ENCODE measurements at regions not wholly inside any gene's neighbourhood (a gene's known extent, or its start where the extent isn't known, plus 50 kb on each side); places are given as distances from the start of the nearest gene placed in this dataset.

DNA sequence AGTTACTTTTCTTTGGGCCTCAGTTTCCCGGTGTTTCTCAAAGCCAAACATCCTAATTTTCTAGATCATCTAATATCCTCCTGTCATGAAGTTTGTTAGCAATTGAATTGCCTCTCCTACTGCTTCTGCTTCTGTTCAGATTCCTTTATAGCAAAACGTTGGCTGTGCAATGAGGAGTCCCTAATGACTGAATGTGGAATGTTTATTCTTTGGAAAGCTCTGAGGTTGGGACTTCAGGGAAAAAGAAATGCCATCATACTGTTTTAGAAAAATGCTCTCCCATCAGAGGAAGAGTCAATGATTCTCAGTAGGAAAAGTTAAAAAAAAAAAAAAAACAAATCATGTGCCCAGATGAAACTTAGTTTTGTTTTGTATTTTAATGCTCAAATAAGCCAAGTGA, 268.7 kb upstream of the PAPPA start:
- Histone ChIP-seq H3K36me3 (ENCODE audit: control insufficient read depth, insufficient read depth, low read length) (no peaks in the 10 kb centered on the region), H3K27ac (ENCODE audit: low read length) (no peak overlapping the region), H3K9me3 (ENCODE audit: control insufficient read depth, insufficient read depth, low read depth, low read length) (no peaks in the 10 kb centered on the region), H3K4me3 (ENCODE audit: low read depth in 2 of 2, low read length in 2 of 2) (no peak overlapping the region), H3K4me1 (ENCODE audit: control insufficient read depth, insufficient read depth, low read length) (no peaks in the 10 kb centered on the region), H3K27me3 (ENCODE audit: control insufficient read depth, insufficient read depth, low read length) (no peaks in the 10 kb centered on the region)
- TF ChIP-seq POLR2AphosphoS5 (IDR thresholded peaks at IDR 0.05; ENCODE audit: low read depth, low read length) (no peak), TCF7L2 (IDR thresholded peaks at IDR 0.05; ENCODE audit: low read depth, low read length) (no peak), SIN3A (IDR thresholded peaks at IDR 0.05; ENCODE audit: borderline replicate concordance, insufficient read depth, low read depth, low read length) (no peak)
- TF ChIP-seq, protein P1, sequence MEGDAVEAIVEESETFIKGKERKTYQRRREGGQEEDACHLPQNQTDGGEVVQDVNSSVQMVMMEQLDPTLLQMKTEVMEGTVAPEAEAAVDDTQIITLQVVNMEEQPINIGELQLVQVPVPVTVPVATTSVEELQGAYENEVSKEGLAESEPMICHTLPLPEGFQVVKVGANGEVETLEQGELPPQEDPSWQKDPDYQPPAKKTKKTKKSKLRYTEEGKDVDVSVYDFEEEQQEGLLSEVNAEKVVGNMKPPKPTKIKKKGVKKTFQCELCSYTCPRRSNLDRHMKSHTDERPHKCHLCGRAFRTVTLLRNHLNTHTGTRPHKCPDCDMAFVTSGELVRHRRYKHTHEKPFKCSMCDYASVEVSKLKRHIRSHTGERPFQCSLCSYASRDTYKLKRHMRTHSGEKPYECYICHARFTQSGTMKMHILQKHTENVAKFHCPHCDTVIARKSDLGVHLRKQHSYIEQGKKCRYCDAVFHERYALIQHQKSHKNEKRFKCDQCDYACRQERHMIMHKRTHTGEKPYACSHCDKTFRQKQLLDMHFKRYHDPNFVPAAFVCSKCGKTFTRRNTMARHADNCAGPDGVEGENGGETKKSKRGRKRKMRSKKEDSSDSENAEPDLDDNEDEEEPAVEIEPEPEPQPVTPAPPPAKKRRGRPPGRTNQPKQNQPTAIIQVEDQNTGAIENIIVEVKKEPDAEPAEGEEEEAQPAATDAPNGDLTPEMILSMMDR (IDR thresholded peaks at IDR 0.05), result no peak
- TF ChIP-seq, protein P2, sequence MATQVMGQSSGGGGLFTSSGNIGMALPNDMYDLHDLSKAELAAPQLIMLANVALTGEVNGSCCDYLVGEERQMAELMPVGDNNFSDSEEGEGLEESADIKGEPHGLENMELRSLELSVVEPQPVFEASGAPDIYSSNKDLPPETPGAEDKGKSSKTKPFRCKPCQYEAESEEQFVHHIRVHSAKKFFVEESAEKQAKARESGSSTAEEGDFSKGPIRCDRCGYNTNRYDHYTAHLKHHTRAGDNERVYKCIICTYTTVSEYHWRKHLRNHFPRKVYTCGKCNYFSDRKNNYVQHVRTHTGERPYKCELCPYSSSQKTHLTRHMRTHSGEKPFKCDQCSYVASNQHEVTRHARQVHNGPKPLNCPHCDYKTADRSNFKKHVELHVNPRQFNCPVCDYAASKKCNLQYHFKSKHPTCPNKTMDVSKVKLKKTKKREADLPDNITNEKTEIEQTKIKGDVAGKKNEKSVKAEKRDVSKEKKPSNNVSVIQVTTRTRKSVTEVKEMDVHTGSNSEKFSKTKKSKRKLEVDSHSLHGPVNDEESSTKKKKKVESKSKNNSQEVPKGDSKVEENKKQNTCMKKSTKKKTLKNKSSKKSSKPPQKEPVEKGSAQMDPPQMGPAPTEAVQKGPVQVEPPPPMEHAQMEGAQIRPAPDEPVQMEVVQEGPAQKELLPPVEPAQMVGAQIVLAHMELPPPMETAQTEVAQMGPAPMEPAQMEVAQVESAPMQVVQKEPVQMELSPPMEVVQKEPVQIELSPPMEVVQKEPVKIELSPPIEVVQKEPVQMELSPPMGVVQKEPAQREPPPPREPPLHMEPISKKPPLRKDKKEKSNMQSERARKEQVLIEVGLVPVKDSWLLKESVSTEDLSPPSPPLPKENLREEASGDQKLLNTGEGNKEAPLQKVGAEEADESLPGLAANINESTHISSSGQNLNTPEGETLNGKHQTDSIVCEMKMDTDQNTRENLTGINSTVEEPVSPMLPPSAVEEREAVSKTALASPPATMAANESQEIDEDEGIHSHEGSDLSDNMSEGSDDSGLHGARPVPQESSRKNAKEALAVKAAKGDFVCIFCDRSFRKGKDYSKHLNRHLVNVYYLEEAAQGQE (IDR thresholded peaks at IDR 0.05; ENCODE audit: insufficient read depth in 1 of 2, low read depth in 2 of 2, low read length in 1 of 2), result no peak
- intact Hi-C loops (cut with micrococcal nuclease; ENCODE audit: unreplicated experiment), result loop anchor here (5.0 to 10.0 kb wide), 3 partner anchors 270 to 690 kb away; partner anchors contain the start of gene PAPPA
- BruUV-seq (replicated peaks), result no TSS peak
- POLR2A ChIA-PET, result no interaction called here
- CTCF ChIA-PET, result no interaction called here
- DNase-seq (ENCODE audit: low read depth, low spot score), result no peak
- in situ Hi-C loops (cut with HindIII; ENCODE audit: low pct_unique_long_range_greater_than_20kb, low sequenced_read_pairs), result no loop called here
- ATAC-seq, result no peak

DNA sequence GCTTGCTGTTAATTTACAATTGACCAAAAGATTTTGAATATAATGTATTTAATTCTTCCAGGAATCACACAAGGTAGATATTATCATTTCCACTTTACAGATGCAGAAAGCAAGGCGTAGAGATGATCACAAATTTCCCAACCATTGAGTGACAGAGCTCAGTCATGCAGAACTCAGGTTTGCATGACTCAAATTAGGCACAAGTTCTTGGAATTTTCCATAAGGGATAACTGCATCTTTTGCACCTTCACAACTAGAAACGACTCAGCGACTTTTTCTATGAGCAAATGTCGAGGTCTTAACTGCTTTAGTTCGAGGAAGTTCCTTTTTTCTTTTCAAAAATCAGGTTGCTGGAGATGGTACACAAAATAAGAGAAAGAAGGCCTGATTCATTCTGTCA, 265.5 kb upstream of the PAPPA start:
- intact Hi-C loops (cut with micrococcal nuclease; ENCODE audit: unreplicated experiment), result loop anchor here (5.0 to 10.0 kb wide), 3 partner anchors 267 to 687 kb away; partner anchors contain the start of gene PAPPA
- in situ Hi-C loops (cut with HindIII; ENCODE audit: low pct_unique_long_range_greater_than_20kb, low sequenced_read_pairs), result no loop called here
- ChIA-PET POLR2A (no interaction called here), CTCF (no interaction called here)
- H3K4me3 ChIP-seq (ENCODE audit: low read depth in 2 of 2, low read length in 2 of 2), result no peak overlapping the region
- TF ChIP-seq, protein P2 (IDR thresholded peaks at IDR 0.05; ENCODE audit: insufficient read depth in 1 of 2, low read depth in 2 of 2, low read length in 1 of 2), result no peak
- no peak for TF ChIP-seq POLR2AphosphoS5 (IDR thresholded peaks at IDR 0.05; ENCODE audit: low read depth, low read length)
- no peaks in the 10 kb centered on the region for H3K27me3 ChIP-seq (ENCODE audit: control insufficient read depth, insufficient read depth, low read length)
- H3K9me3 ChIP-seq (ENCODE audit: control insufficient read depth, insufficient read depth, low read depth, low read length), result no peaks in the 10 kb centered on the region
- H3K4me1 ChIP-seq (ENCODE audit: control insufficient read depth, insufficient read depth, low read length), result no peaks in the 10 kb centered on the region
- DNase-seq (ENCODE audit: low read depth, low spot score) (no peak), ATAC-seq (no peak)
- H3K36me3 ChIP-seq (ENCODE audit: control insufficient read depth, insufficient read depth, low read length), result no peaks in the 10 kb centered on the region
- no peak overlapping the region for H3K27ac ChIP-seq (ENCODE audit: low read length)
- BruUV-seq (replicated peaks), result no TSS peak
